ENCODE measurements at regions not wholly inside any gene's neighbourhood (a gene's known extent, or its start where the extent isn't known, plus 50 kb on each side); places are given as distances from the start of the nearest gene placed in this dataset.

DNA sequence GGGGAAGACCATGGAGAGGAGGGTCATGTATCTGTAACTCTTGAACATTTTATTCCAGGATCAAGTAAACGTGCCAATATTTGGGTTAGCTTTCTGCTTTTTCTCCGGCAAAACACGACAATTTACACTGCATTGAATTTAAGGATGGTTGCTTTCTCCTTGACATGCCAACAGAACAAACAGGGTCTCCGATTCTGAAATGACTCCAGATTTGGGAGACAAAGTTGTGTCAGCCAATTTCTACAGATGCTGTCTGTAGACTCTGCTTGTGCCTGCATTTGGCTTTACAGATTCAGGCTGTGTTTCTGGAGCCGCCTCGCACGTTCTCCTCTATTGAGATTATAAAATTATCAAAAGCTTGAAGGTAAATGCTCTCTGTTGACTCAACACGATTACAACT lies 207.0 kb downstream of the ASMT start:
- Histone ChIP-seq H3K4me1 (no peaks in the 10 kb centered on the region), H3K9me3 (no peaks in the 10 kb centered on the region), H3K4me3 (no peak overlapping the region), H3K27ac (replicated peaks in 1 of 4) (no peak overlapping the region), H3K36me3 (no peaks in the 10 kb centered on the region), H3K27me3 (no peaks in the 10 kb centered on the region)
- intact Hi-C loops (cut with DNase I), result no loop called here
- 87% methylated on average over 8 of the region's 8 CpGs for WGBS
- no peak for DNase-seq (ENCODE audit: extremely low spot score)
- TF ChIP-seq, protein P1, sequence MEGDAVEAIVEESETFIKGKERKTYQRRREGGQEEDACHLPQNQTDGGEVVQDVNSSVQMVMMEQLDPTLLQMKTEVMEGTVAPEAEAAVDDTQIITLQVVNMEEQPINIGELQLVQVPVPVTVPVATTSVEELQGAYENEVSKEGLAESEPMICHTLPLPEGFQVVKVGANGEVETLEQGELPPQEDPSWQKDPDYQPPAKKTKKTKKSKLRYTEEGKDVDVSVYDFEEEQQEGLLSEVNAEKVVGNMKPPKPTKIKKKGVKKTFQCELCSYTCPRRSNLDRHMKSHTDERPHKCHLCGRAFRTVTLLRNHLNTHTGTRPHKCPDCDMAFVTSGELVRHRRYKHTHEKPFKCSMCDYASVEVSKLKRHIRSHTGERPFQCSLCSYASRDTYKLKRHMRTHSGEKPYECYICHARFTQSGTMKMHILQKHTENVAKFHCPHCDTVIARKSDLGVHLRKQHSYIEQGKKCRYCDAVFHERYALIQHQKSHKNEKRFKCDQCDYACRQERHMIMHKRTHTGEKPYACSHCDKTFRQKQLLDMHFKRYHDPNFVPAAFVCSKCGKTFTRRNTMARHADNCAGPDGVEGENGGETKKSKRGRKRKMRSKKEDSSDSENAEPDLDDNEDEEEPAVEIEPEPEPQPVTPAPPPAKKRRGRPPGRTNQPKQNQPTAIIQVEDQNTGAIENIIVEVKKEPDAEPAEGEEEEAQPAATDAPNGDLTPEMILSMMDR (IDR thresholded peaks at IDR 0.05), result no peak
- no peak for TF ChIP-seq EP300 (IDR thresholded peaks at IDR 0.05)
- no peak for TF ChIP-seq POLR2AphosphoS5 (IDR thresholded peaks at IDR 0.05)
- TF ChIP-seq POLR2A (IDR thresholded peaks at IDR 0.05; ENCODE audit: low read depth), result no peak

DNA sequence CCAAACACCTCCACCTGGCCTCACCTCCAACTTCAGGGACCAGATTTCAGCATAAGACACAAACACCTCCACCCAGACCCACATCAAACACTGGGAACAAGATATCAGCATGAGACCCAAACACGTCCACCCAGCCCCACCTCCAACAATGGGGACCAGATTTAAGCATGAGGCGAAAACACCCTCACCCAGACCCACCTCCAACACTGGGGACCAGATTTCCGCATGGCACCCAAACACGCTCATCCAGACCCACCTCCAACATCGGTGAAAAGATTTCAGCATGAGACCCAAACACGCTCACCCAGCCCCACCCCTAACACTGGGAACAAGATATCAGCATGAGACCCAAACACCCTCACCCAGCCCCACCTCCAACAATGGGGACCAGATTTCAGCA lies 210.0 kb downstream of the ASMT start:
- Histone ChIP-seq H3K4me3 (no peak overlapping the region), H3K27ac (replicated peaks in 1 of 4) (no peak overlapping the region), H3K4me1 (no peaks in the 10 kb centered on the region), H3K27me3 (no peaks in the 10 kb centered on the region), H3K36me3 (no peaks in the 10 kb centered on the region), H3K9me3 (no peaks in the 10 kb centered on the region)
- no peak for TF ChIP-seq POLR2AphosphoS5 (IDR thresholded peaks at IDR 0.05)
- TF ChIP-seq, protein P1 (IDR thresholded peaks at IDR 0.05), result no peak
- intact Hi-C loops (cut with DNase I), result no loop called here
- WGBS, result 87% methylated on average over 6 of the region's 6 CpGs
- no peak for DNase-seq (ENCODE audit: extremely low spot score)

DNA sequence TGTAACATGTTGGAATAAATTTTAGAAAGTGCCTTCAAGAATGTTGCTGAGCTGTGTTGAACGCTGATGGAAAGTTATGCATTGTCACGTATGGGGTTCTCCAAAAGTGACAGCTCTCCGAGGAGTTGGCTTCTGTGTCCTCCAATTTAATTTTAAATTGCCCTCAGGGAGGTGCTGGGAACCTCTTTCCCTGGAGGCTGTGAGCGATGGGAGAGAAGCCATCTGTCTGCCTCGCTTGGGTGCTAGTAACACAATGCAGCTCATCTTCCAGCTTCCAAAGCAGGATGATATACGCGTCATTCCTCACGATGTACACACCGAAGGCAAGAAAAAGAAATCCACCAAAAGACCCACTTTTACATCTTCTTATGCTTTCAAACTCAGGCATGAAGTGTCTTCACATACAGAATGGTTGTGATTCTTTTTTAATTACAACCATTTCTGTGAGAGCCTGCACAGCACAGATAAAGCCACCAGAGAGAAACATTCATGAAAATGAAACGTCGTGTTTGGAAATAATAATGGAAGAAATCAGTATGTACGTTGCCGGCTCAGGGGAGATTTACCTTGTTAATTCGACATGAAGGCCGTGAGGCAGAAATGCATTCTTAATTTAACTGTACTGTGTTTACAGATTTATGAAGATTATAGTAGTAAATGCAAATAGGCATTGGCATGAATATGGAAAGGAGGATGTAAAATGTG lies 218.9 kb downstream of the ASMT start:
- WGBS, result 64% methylated on average over 15 of the region's 15 CpGs
- peaks cover 0 to 7% (median 3%) of the 10 kb centered on the region in 4 donors for H3K9me3 ChIP-seq
- intact Hi-C loops (cut with DNase I), result no loop called here
- TF ChIP-seq EP300 (IDR thresholded peaks at IDR 0.05) (no peak), POLR2A (IDR thresholded peaks at IDR 0.05; ENCODE audit: low read depth) (no peak)
- no peaks in the 10 kb centered on the region for H3K36me3 ChIP-seq
- peaks cover 0 to 5% (median 0%) of the 10 kb centered on the region in 4 donors for H3K27me3 ChIP-seq
- H3K27ac ChIP-seq (replicated peaks in 1 of 4), result no peak overlapping the region
- no peak for DNase-seq (ENCODE audit: extremely low spot score)
- no peaks in the 10 kb centered on the region for H3K4me1 ChIP-seq
- no peak overlapping the region for H3K4me3 ChIP-seq

DNA sequence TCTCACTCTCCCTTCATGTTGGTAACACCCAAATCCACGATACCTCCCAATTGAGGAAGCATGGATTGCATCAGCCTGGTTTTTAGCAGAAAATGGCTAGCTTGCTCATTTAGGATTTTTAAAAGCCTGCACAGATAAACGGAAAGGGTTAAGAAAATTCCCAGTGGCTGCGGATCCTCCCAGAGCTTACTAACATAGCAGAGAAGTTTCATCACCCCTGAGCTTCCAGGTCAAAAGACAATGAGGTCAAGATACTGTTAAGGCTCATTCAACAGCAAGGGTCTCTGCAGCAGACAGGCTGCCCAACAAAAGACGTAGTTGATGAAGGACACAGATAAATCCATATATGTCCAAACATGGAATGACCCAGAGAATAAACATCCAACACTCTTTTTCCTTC lies 220.2 kb downstream of the ASMT start:
- TF ChIP-seq POLR2A (IDR thresholded peaks at IDR 0.05; ENCODE audit: low read depth), result no peak
- no peak for TF ChIP-seq POLR2AphosphoS5 (IDR thresholded peaks at IDR 0.05)
- TF ChIP-seq, protein P1 (IDR thresholded peaks at IDR 0.05), result no peak
- TF ChIP-seq EP300 (IDR thresholded peaks at IDR 0.05), result no peak
- intact Hi-C loops (cut with DNase I), result no loop called here
- H3K27me3 ChIP-seq, result peaks cover 0 to 5% (median 0%) of the 10 kb centered on the region in 4 donors
- H3K36me3 ChIP-seq, result no peaks in the 10 kb centered on the region
- 38% methylated on average over 4 of the region's 4 CpGs for WGBS
- H3K9me3 ChIP-seq, result peaks cover 0 to 7% (median 3%) of the 10 kb centered on the region in 4 donors
- H3K4me1 ChIP-seq, result no peaks in the 10 kb centered on the region
- no peak for DNase-seq (ENCODE audit: extremely low spot score)
- H3K27ac ChIP-seq (replicated peaks in 1 of 4), result no peak overlapping the region
- no peak overlapping the region for H3K4me3 ChIP-seq

DNA sequence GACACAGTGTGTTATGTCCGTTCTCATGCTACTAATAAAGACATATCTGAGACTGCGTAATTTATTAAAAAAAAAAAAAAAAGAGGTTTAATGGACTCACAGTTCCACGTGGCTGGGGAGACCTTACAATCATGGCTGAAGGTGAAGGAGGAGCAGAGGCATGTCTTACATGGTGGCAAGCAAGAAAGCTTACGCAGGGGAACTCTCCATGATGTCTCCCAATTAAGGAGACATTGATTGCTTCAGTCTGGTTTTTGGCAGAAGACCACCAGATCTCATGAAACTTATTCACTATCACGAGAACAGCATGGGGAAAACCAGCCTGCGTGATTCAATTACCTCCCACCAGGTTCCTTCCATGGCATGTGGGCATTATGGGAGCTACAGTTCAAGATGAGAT lies 221.8 kb downstream of the ASMT start:
- 88% methylated on average over 6 of the region's 6 CpGs for WGBS
- peaks cover 0 to 7% (median 3%) of the 10 kb centered on the region in 4 donors for H3K9me3 ChIP-seq
- H3K27me3 ChIP-seq, result peaks cover 0 to 5% (median 0%) of the 10 kb centered on the region in 4 donors
- TF ChIP-seq EP300 (IDR thresholded peaks at IDR 0.05), result no peak
- no peak for TF ChIP-seq POLR2A (IDR thresholded peaks at IDR 0.05; ENCODE audit: low read depth)
- TF ChIP-seq, protein P1 (IDR thresholded peaks at IDR 0.05), result no peak
- TF ChIP-seq POLR2AphosphoS5 (IDR thresholded peaks at IDR 0.05), result no peak
- no peak overlapping the region for H3K27ac ChIP-seq (replicated peaks in 1 of 4)
- no peaks in the 10 kb centered on the region for H3K4me1 ChIP-seq
- no peaks in the 10 kb centered on the region for H3K36me3 ChIP-seq
- intact Hi-C loops (cut with DNase I), result no loop called here
- DNase-seq (ENCODE audit: extremely low spot score), result no peak
- no peak overlapping the region for H3K4me3 ChIP-seq

Measured in esophagus muscularis mucosa (tissue), 4 donors.